ENCODE measurements at regions not wholly inside any gene's neighbourhood (a gene's known extent, or its start where the extent isn't known, plus 50 kb on each side); places are given as distances from the start of the nearest gene placed in this dataset.

- DNase-seq, result no peak
These were observed 67.3 kb upstream of the SHH start for GRCh38 chr7:155879592-155879991.

- DNase-seq, result no peak
These were observed 66.4 kb upstream of the SHH start for GRCh38 chr7:155878674-155879073.

GRCh38 chr7:155878250-155878649, 66.0 kb upstream of the SHH start:
- no peak for DNase-seq

- no peak for DNase-seq
These were observed 64.9 kb upstream of the SHH start for GRCh38 chr7:155877167-155877566.

- no peak for DNase-seq
These were observed 62.1 kb upstream of the SHH start for GRCh38 chr7:155874411-155874810.

GRCh38 chr7:155874010-155874409, 61.7 kb upstream of the SHH start:
- DNase-seq, result no peak

GRCh38 chr7:155872678-155873369, 60.6 kb upstream of the SHH start:
- no peak for DNase-seq

- DNase-seq, result no peak
These were observed 58.9 kb upstream of the SHH start for GRCh38 chr7:155871211-155871610.

GRCh38 chr7:155870334-155871180, 58.3 kb upstream of the SHH start:
- no peak for DNase-seq

GRCh38 chr7:155869784-155870076, 57.5 kb upstream of the SHH start:
- DNase-seq, result no peak

- DNase-seq, result no peak
These were observed 56.9 kb upstream of the SHH start for GRCh38 chr7:155868955-155869783.

- no peak for DNase-seq
These were observed 55.6 kb upstream of the SHH start for GRCh38 chr7:155867734-155868400.

- DNase-seq, result no peak
These were observed 55.0 kb upstream of the SHH start for GRCh38 chr7:155867280-155867679.

GRCh38 chr7:155865830-155866525, 53.7 kb upstream of the SHH start:
- DNase-seq, result no peak

GRCh38 chr7:155864991-155865690, 52.9 kb upstream of the SHH start:
- no peak for DNase-seq

GRCh38 chr7:155864271-155864985, 52.2 kb upstream of the SHH start:
- no peak for DNase-seq

GRCh38 chr7:155863721-155864151, 51.5 kb upstream of the SHH start:
- DNase-seq, result no peak

- DNase-seq, result no peak
These were observed 50.0 kb upstream of the SHH start for GRCh38 chr7:155862123-155862892.
